ENCODE measurements at regions not wholly inside any gene's neighbourhood (a gene's known extent, or its start where the extent isn't known, plus 50 kb on each side); places are given as distances from the start of the nearest gene placed in this dataset.
A peak's percentile ranks its signal among the peaks of the same experiment; 100 is the strongest.

DNA sequence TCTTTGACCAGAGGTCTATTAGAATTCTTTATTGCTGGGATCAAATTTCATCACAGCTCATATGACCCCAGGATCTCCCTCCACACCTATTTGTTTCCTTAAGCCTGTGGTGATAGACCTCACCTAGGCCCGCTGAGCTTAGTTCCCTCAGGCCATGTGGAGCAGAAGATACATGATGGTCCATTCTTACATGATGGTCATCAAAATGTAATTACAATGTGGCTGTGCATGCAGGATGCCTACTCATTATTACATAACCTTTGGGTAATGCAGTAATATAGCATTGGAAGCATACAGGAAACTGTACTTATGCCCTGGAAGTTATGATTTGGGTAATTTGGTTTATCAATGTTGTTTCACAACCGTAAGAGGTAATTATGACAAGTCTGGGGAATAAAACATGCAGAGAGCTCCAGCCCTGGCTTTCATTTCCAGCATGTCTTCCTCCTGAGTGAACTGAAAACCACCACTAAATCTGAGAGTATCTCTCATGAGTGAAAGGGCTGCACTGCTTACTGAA, 67.0 kb upstream of the AGA start:
- no peaks in the 10 kb centered on the region for H3K9me3 ChIP-seq
- intact Hi-C loops (cut with DNase I): no loop called here
- TF ChIP-seq POLR2AphosphoS5 (IDR thresholded peaks at IDR 0.05; ENCODE audit: insufficient read depth in 1 of 2, low read depth in 1 of 2): no peak
- TF ChIP-seq POLR2A (IDR thresholded peaks at IDR 0.05): no peak
- TF ChIP-seq CTCF (IDR thresholded peaks at IDR 0.05): no peak
- peaks cover 7% of the 10 kb centered on the region for H3K4me1 ChIP-seq
- no peak overlapping the region for H3K27ac ChIP-seq
- no peaks in the 10 kb centered on the region for H3K36me3 ChIP-seq
- no peaks in the 10 kb centered on the region for H3K27me3 ChIP-seq
- no peak for DNase-seq (ENCODE audit: extremely low spot score in 2 of 2)
- H3K4me3 ChIP-seq: no peak overlapping the region

DNA sequence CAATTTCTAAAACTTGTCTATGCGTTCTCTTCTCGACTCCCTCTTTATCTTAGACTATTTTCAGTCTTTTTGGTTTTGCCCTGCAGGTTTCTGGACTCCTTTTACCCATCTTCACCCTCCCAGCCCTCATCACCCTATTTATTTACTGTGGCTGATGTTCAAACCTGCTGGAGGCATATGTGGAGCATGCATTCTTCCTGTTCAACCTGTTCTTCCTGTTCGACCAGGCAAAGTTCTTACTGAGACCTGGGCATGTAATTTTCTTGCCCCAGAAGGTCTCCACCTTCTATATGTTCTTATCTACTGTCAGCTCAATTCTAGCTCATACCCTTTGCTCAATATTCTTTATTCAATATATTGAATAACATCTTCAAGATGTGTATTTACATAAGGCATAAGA, 69.4 kb upstream of the AGA start:
- Histone ChIP-seq H3K4me1 (no peaks in the 10 kb centered on the region), H3K27ac (no peak overlapping the region), H3K4me3 (no peak overlapping the region), H3K36me3 (no peaks in the 10 kb centered on the region), H3K9me3 (no peaks in the 10 kb centered on the region), H3K27me3 (no peaks in the 10 kb centered on the region)
- intact Hi-C loops (cut with DNase I): no loop called here
- DNase-seq (ENCODE audit: extremely low spot score in 2 of 2): no peak
- TF ChIP-seq CTCF (IDR thresholded peaks at IDR 0.05) (no peak), POLR2AphosphoS5 (IDR thresholded peaks at IDR 0.05; ENCODE audit: insufficient read depth in 1 of 2, low read depth in 1 of 2) (peak in 1 of 2 donors; percentile 80), POLR2A (IDR thresholded peaks at IDR 0.05) (no peak)

GRCh38 chr4:177512646-177513045, 70.4 kb upstream of the AGA start:
- Histone ChIP-seq H3K4me3 (no peak overlapping the region), H3K27ac (no peak overlapping the region), H3K36me3 (no peaks in the 10 kb centered on the region), H3K9me3 (no peaks in the 10 kb centered on the region), H3K4me1 (no peaks in the 10 kb centered on the region), H3K27me3 (no peaks in the 10 kb centered on the region)
- DNase-seq (ENCODE audit: extremely low spot score in 2 of 2): no peak
- intact Hi-C loops (cut with DNase I): no loop called here
- TF ChIP-seq POLR2A (IDR thresholded peaks at IDR 0.05) (no peak), CTCF (IDR thresholded peaks at IDR 0.05) (no peak), POLR2AphosphoS5 (IDR thresholded peaks at IDR 0.05; ENCODE audit: insufficient read depth in 1 of 2, low read depth in 1 of 2) (no peak)

- no peaks in the 10 kb centered on the region for H3K4me1 ChIP-seq
- no peaks in the 10 kb centered on the region for H3K27me3 ChIP-seq
- TF ChIP-seq POLR2AphosphoS5 (IDR thresholded peaks at IDR 0.05; ENCODE audit: insufficient read depth in 1 of 2, low read depth in 1 of 2): no peak
- TF ChIP-seq CTCF (IDR thresholded peaks at IDR 0.05): no peak
- no peak for TF ChIP-seq POLR2A (IDR thresholded peaks at IDR 0.05)
- no peak overlapping the region for H3K4me3 ChIP-seq
- H3K27ac ChIP-seq: no peak overlapping the region
- H3K36me3 ChIP-seq: no peaks in the 10 kb centered on the region
- intact Hi-C loops (cut with DNase I): no loop called here
- no peak for DNase-seq (ENCODE audit: extremely low spot score in 2 of 2)
- no peaks in the 10 kb centered on the region for H3K9me3 ChIP-seq
These were observed 75.6 kb upstream of the AGA start for GRCh38 chr4:177517862-177518261.

DNA sequence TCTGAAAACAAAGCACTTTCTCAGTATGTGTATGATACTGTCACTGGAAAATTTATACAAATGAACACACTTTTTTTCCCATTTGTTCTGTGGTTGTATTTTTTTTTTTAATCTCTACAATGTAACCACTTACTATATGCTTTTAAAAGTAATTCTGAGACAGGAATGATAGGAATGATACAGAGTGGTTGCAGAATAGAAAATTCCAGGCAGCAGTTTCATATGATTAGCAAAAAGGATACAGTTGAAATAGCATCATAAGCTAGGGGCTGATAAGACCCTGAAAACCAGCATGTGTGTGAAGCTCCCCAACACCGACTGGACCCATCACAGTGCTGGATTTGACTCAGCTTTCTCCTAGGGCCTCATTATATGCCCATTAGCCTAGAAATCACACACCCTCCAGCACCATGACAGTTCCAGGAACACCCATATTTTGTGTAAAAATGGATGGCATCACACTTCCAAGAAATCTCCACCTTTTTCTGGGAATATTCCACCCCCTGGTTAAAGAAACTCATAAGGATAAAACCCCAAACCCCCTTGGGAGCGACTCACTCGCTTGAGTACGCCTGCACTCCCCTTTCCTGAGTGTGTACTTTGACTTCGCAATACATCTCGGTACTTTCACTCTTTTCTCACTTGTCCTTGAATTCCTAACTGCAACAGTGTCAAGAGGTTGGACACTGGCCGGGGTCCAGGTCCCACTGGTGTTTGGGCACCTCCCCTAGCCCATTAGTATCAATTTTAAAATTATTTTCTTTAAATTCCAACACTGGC, 77.4 kb upstream of the AGA start:
- no peaks in the 10 kb centered on the region for H3K36me3 ChIP-seq
- H3K9me3 ChIP-seq: no peaks in the 10 kb centered on the region
- H3K27ac ChIP-seq: no peak overlapping the region
- H3K4me3 ChIP-seq: no peak overlapping the region
- intact Hi-C loops (cut with DNase I): no loop called here
- no peak for DNase-seq (ENCODE audit: extremely low spot score in 2 of 2)
- H3K4me1 ChIP-seq: no peaks in the 10 kb centered on the region
- TF ChIP-seq POLR2A (IDR thresholded peaks at IDR 0.05) (no peak), CTCF (IDR thresholded peaks at IDR 0.05) (no peak), POLR2AphosphoS5 (IDR thresholded peaks at IDR 0.05; ENCODE audit: insufficient read depth in 1 of 2, low read depth in 1 of 2) (no peak)
- H3K27me3 ChIP-seq: no peaks in the 10 kb centered on the region

Data from vagina (tissue), 2 donors.